HCT116 (cell line): ENCODE measurements at regions not wholly inside any gene's neighbourhood (a gene's known extent, or its start where the extent isn't known, plus 50 kb on each side); places are given as distances from the start of the nearest gene placed in this dataset.

ENCODE experiments used
- ATAC-seq: fragments of 200-7000 bp; cut with Tn5 transposase; 2 replicates; pipeline ENCODE4 v1.9.1; 2020; ENCODE audit warnings: mild to moderate bottlenecking, moderate library complexity
- BruUV-seq: library from RNA; stranded (reverse); fragments of 400-500 nt; replicated peaks from 2 replicates; lab custom pipeline; 2021; lab: Mats Ljungman, UMichigan
- CTCF ChIA-PET: fragments of 300-600 bp; sonication (Branson Sonifier 250); formaldehyde crosslinking; loops from one replicate; lab custom pipeline; 2021; ENCODE audit warnings: antibody characterized with exemption; lab: Charles Lee
- POLR2A ChIA-PET: fragments of 300-600, 350-600 bp; sonication (Branson Sonifier 250); formaldehyde crosslinking; loops from one replicate; lab custom pipeline; 2021; ENCODE audit warnings: antibody characterized with exemption; lab: Charles Lee
- RAD21 ChIA-PET, 2 experiments: fragments of 300-600 bp; sonication (Branson Sonifier 250); formaldehyde crosslinking; loops; one replicate each; lab custom pipeline; 2023; ENCODE audit warnings: low total read pairs in 2 of 2; ENCODE audit not compliant: uncharacterized antibody in 2 of 2, unreplicated experiment in 2 of 2, low non-redundant PET in 1 of 2; lab: Charles Lee
- DNase-seq: peaks from one replicate; pipeline ENCODE4 v3.0.0-alpha.2; 2010; ENCODE audit warnings: low read depth, low spot score
- H2AFZ ChIP-seq: fragments of 200-600 bp; shearing (Covaris generic), sonication (generic); 2 replicates; pipeline ENCODE4 v1.6.1; 2017; ENCODE audit warnings: low read depth, mixed run types, mixed read lengths, antibody characterized with exemption, low read length; ENCODE audit not compliant: poor library complexity, severe bottlenecking
- H3K27ac ChIP-seq: 2 replicates; pipeline ENCODE4 v1.5.1; 2012; ENCODE audit warnings: low read depth, low read length
- H3K27me3 ChIP-seq: fragments of 200-600 bp; sonication (generic); 2 replicates; pipeline ENCODE4 v1.6.1; 2016; ENCODE audit warnings: mixed run types, low read length, mixed read lengths; ENCODE audit not compliant: insufficient read depth
- H3K36me3 ChIP-seq, 2 experiments: fragments of 200-500 bp in 1 of 2; fragments of 200-600 bp in 1 of 2; sonication (Bioruptor generic) in 1 of 2; sonication (generic) in 1 of 2; 2 replicates each; pipeline versions ENCODE4 v1.5.1 to v1.6.1; 2014 to 2016; ENCODE audit warnings: low read length in 2 of 2, inconsistent platforms in 1 of 2, mixed read lengths in 1 of 2, mixed run types in 1 of 2; ENCODE audit not compliant: insufficient read depth in 2 of 2, control insufficient read depth in 1 of 2
- H3K4me1 ChIP-seq, 2 experiments: fragments of 200-600 bp in 1 of 2; sonication (generic) in 1 of 2; 2 replicates each; pipeline versions ENCODE4 v1.5.1 to v1.6.1; 2012 to 2017; ENCODE audit warnings: low read length in 2 of 2, inconsistent platforms in 1 of 2, mild to moderate bottlenecking in 1 of 2, mixed read lengths in 1 of 2, mixed run types in 1 of 2, moderate library complexity in 1 of 2; ENCODE audit not compliant: insufficient read depth in 2 of 2, control insufficient read depth in 1 of 2
- H3K4me2 ChIP-seq: fragments of 200-600 bp; sonication (generic); 2 replicates; pipeline ENCODE4 v1.6.1; 2017; ENCODE audit warnings: mixed run types, low read length, mixed read lengths
- H3K4me3 ChIP-seq, 2 experiments: fragments of 200-600 bp in 1 of 2; sonication (generic) in 1 of 2; replicated peaks in 1 of 2; 2 replicates each; pipeline ENCODE4 v1.5.1; 2011 to 2016; ENCODE audit warnings: low read length in 2 of 2, control low read depth in 1 of 2, low read depth in 1 of 2, mild to moderate bottlenecking in 1 of 2, mixed read lengths in 1 of 2, mixed run types in 1 of 2
- H3K79me2 ChIP-seq: fragments of 200-600 bp; sonication (generic); 2 replicates; pipeline ENCODE4 v1.6.1; 2017; ENCODE audit warnings: mild to moderate bottlenecking, mixed run types, low read length, moderate library complexity, mixed read lengths; ENCODE audit not compliant: insufficient read depth
- H3K9ac ChIP-seq: fragments of 200-600 bp; sonication (generic); 2 replicates; pipeline ENCODE4 v1.6.1; 2016; ENCODE audit warnings: low read length, mixed read lengths
- H3K9me2 ChIP-seq: fragments of 200-600 bp; sonication (generic), shearing (Covaris generic); 2 replicates; pipeline ENCODE4 v1.6.1; 2017; ENCODE audit warnings: mixed run types, mild to moderate bottlenecking, moderate library complexity; ENCODE audit not compliant: insufficient read depth
- H3K9me3 ChIP-seq, 2 experiments: fragments of 200-500 bp in 1 of 2; fragments of 200-600 bp in 1 of 2; sonication (Bioruptor generic) in 1 of 2; sonication (generic) in 1 of 2; 2 replicates each; pipeline ENCODE4 v1.6.1; 2014 to 2017; ENCODE audit warnings: low read length in 2 of 2, mixed read lengths in 2 of 2, inconsistent platforms in 1 of 2, low read depth in 1 of 2, mild to moderate bottlenecking in 1 of 2, mixed run types in 1 of 2, moderate library complexity in 1 of 2; ENCODE audit not compliant: control insufficient read depth in 1 of 2, insufficient read depth in 1 of 2
- H4K20me1 ChIP-seq: fragments of 200-600 bp; sonication (generic), shearing (Covaris generic); 2 replicates; pipeline ENCODE4 v1.6.1; 2017; ENCODE audit warnings: mixed run types, mild to moderate bottlenecking, moderate library complexity; ENCODE audit not compliant: insufficient read depth
- ATF3 ChIP-seq: IDR thresholded peaks from 2 replicates; pipeline ENCODE4 v1.6.1; 2012
- CBX3 ChIP-seq: IDR thresholded peaks from 2 replicates; pipeline ENCODE4 v1.6.1; 2012; ENCODE audit warnings: low read depth
- CEBPB ChIP-seq: IDR thresholded peaks from 2 replicates; pipeline ENCODE4 v1.6.1; 2012; ENCODE audit warnings: low read depth
- CTCF ChIP-seq, 3 experiments: fragments of 200-600 bp in 1 of 3; sonication (generic) in 1 of 3; IDR thresholded peaks in 2 of 3; conservative IDR thresholded peaks in 1 of 3; 2 replicates each; pipeline ENCODE4 v1.5.1; 2012 to 2017; ENCODE audit warnings: low read depth in 2 of 3, low read length in 2 of 3, antibody characterized with exemption in 1 of 3, borderline replicate concordance in 1 of 3, control low read depth in 1 of 3, mild to moderate bottlenecking in 1 of 3, mixed read lengths in 1 of 3, mixed run types in 1 of 3, moderate library complexity in 1 of 3; ENCODE audit not compliant: insufficient read depth in 1 of 3
- ELF1 ChIP-seq: IDR thresholded peaks from 2 replicates; pipeline ENCODE4 v1.6.1; 2012; ENCODE audit warnings: low read depth, borderline replicate concordance
- EZH2phosphoT487 ChIP-seq: fragments of 200-600 bp; IDR thresholded peaks from 2 replicates; pipeline ENCODE4 v1.6.1; 2018; ENCODE audit warnings: antibody characterized with exemption, borderline replicate concordance
- FOSL1 ChIP-seq: IDR thresholded peaks from 2 replicates; pipeline ENCODE4 v1.6.1; 2012; ENCODE audit warnings: low read depth
- MAX ChIP-seq: IDR thresholded peaks from 2 replicates; pipeline ENCODE4 v1.6.1; 2012
- POLR2A ChIP-seq: IDR thresholded peaks from 2 replicates; pipeline ENCODE4 v1.7.0; 2011; ENCODE audit warnings: borderline replicate concordance; ENCODE audit not compliant: insufficient read depth, insufficient read length; ENCODE audit errors: extremely low read depth
- POLR2AphosphoS5 ChIP-seq: IDR thresholded peaks from 2 replicates; pipeline ENCODE4 v1.6.1; 2011; ENCODE audit warnings: mild to moderate bottlenecking, low read depth, low read length, moderate library complexity
- SRF ChIP-seq: IDR thresholded peaks from 2 replicates; pipeline ENCODE4 v1.6.1; 2012; ENCODE audit warnings: low read depth
- TCF7L2 ChIP-seq: IDR thresholded peaks from 2 replicates; pipeline ENCODE4 v1.7.0; 2011; ENCODE audit warnings: borderline replicate concordance, inconsistent platforms; ENCODE audit not compliant: insufficient read depth, insufficient read length; ENCODE audit errors: extremely low read depth
- YY1 ChIP-seq: IDR thresholded peaks from 2 replicates; pipeline ENCODE4 v1.6.1; 2011; ENCODE audit warnings: low read length, low read depth, moderate library complexity, mild to moderate bottlenecking; ENCODE audit not compliant: insufficient replicate concordance; ENCODE audit errors: extremely low read depth
- ZNF274 ChIP-seq: fragments of 200-500 bp; sonication (Bioruptor generic); IDR thresholded peaks from 2 replicates; pipeline ENCODE4 v1.6.1; 2014; ENCODE audit warnings: mild to moderate bottlenecking, low read depth, low read length, inconsistent platforms
- intact Hi-C: fragments of 100-400 bp; cut with micrococcal nuclease; formaldehyde crosslinking; loops from 2 replicates; pipeline ENCODE4 v1.10.0; 2022

GRCh38 chr15:69809421-69809820 is 288.3 kb downstream of the TLE3 start:
- Histone ChIP-seq H3K9ac (no peak overlapping the region), H3K4me2 (no peak overlapping the region), H3K27me3 (no peaks in the 10 kb centered on the region; the same call in 1 of the 2 replicates), H3K27ac (no peak overlapping the region), H4K20me1 (no peaks in the 10 kb centered on the region), H3K9me2 (no peaks in the 10 kb centered on the region), H3K79me2 (no peaks in the 10 kb centered on the region), H3K36me3 (no peaks in the 10 kb centered on the region), H3K4me3 (no peak overlapping the region), H2AFZ (no peak overlapping the region), H3K4me1 (peaks cover 18 to 25% of the 10 kb centered on the region in 2 experiments), H3K9me3 (no peaks in the 10 kb centered on the region)
- CTCF ChIA-PET = no interaction called here
- POLR2A ChIA-PET = no interaction called here
- BruUV-seq = no TSS peak
- ATAC-seq = no peak
- no peak for TF ChIP-seq SRF
- TF ChIP-seq POLR2A = no peak
- TF ChIP-seq POLR2AphosphoS5 = no peak
- TF ChIP-seq CBX3 = no peak
- TF ChIP-seq TCF7L2 = no peak
- TF ChIP-seq FOSL1 = no peak
- TF ChIP-seq EZH2phosphoT487 = no peak
- no peak for TF ChIP-seq ZNF274
- RAD21 ChIA-PET = interaction anchor here in 1 of 2 experiments (0.7 kb wide), 1 partner anchor 85 kb away, joined by 3 read pairs; no protein-coding TSS in a partner anchor
- DNase-seq = no peak
- intact Hi-C loops = no loop called here

- Histone ChIP-seq H3K36me3 (no peaks in the 10 kb centered on the region), H4K20me1 (no peaks in the 10 kb centered on the region), H3K4me1 (peaks cover 18 to 25% of the 10 kb centered on the region in 2 experiments), H3K9me3 (no peaks in the 10 kb centered on the region), H3K9ac (no peak overlapping the region), H3K27me3 (no peaks in the 10 kb centered on the region; the same call in 1 of the 2 replicates), H3K4me3 (no peak overlapping the region), H3K27ac (no peak overlapping the region), H3K4me2 (no peak overlapping the region), H3K79me2 (no peaks in the 10 kb centered on the region), H3K9me2 (no peaks in the 10 kb centered on the region), H2AFZ (no peak overlapping the region)
- ChIA-PET RAD21 (no interaction called here), POLR2A (no interaction called here), CTCF (no interaction called here)
- no TSS peak for BruUV-seq
- ATAC-seq (no peak), DNase-seq (no peak)
- intact Hi-C loops = no loop called here
- no peak for TF ChIP-seq ATF3
- no peak for TF ChIP-seq CEBPB
- no peak for TF ChIP-seq CTCF (IDR thresholded peaks at IDR 0.05 in 2 of 3, conservative IDR thresholded peaks at IDR 0.05 in 1 of 3; ENCODE audit: borderline replicate concordance in 1 of 3, insufficient read depth in 1 of 3, low read depth in 2 of 3, low read length in 2 of 3)
- no peak for TF ChIP-seq YY1
- TF ChIP-seq SRF = no peak
- no peak for TF ChIP-seq ZNF274
- no peak for TF ChIP-seq MAX
- no peak for TF ChIP-seq ELF1
Observed at GRCh38 chr15:69810431-69811354, 287.0 kb downstream of the TLE3 start.
